Pulmonary artery endothelial cell (primary cell): ENCODE measurements at regions not wholly inside any gene's neighbourhood (a gene's known extent, or its start where the extent isn't known, plus 50 kb on each side); places are given as distances from the start of the nearest gene placed in this dataset.
"Not testable (repeated sequence)": the region's sequence is repeated elsewhere in the genome, so short reads cannot be mapped to it uniquely, and the experiment has no call there.

ENCODE experiments used
- DNase-seq: peaks from one replicate; pipeline ENCODE4 v3.0.0-alpha.2; 2011; ENCODE audit warnings: low read depth, low spot score

DNA sequence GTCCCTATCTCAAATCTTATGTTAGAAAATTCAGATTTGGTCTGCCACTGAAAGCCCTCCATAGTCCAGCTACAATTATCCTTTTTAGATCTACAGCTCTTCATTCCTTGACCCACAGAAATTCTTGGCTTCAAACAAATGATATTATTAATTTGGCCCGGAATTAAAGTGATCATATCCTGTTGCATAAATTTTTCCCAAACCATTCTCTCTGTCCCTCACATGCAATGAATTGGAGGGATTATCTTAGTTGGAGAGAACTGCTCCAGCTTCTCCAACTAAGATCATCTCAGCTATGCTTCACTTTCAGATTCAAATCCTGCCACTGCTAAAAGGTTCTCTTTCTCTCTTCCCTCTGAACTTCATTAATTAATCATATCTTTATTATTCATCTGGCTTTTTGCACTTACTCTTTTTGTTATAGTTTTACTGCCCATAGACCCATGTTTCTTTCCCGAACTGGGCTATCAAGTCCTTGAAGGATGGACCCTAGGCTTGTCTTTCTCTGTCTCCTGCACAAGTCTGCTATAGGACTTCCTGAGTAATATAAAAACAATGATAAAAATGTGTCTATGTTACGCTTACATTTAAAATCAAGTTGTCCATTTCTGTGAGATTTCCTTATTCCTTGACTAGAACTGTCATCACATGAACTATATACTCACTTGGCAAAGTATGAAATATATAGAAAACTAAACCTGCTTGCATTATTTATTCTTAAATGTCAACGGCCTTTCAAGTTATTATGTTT is 493.9 kb upstream of the MARCKS start:
- DNase-seq = no peak

DNA sequence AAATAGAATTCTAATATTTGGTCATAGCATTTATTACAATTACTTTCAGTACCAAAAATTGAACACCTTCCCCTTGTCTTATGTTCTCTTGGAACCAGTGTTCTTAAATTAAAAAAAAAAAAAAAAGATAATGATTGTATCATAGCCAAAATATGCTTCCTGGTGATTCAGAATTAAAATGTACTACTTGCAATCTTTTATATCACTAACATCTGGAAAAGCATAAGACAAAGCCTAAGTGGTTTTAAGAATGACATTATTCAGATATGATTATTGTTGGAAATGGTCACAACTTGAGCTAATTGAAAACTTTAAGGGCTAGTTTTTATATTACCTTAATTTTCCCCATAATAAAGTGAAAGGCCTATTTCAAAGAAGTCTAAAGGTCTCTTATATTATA is 493.3 kb upstream of the MARCKS start:
- no peak for DNase-seq

DNA sequence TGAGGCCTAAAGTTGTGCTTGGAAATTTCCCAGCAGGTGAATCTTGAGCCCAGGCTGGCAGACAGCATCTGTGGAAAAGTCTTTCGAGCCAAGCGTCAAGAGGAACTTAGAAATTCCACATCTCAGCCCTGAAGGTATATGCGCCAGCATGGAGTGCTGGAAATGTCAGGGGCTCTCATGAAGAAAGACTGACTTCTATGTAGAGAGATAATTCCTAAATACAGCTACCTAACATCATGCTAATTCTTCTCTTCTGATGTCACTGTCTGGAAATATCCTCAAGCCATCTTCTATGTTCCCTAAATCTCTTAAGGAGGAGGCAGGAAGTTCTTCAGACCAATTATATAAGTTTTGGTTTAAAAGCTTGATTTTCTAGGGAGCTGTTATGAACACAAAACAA is 492.4 kb upstream of the MARCKS start:
- DNase-seq = no peak

DNA sequence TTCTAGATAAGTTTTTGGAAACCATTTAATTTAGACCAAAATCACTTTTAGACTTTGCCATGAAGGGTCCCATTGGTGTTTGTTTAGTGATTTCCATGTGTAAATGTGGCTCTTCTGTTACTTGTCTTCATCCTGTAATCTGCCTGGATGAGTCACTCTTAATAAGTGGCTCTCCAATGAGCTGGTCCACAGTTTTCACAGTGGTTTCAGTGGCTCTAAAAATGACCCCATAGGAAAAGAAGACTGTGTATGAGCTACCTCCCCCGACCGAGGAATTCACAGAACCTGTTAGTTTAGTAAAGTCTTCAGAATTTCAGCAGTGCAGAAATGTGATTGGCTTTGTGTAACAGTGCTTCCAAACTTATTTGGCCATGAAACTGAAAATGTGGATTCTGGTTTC is 492.0 kb upstream of the MARCKS start:
- no peak for DNase-seq

DNA sequence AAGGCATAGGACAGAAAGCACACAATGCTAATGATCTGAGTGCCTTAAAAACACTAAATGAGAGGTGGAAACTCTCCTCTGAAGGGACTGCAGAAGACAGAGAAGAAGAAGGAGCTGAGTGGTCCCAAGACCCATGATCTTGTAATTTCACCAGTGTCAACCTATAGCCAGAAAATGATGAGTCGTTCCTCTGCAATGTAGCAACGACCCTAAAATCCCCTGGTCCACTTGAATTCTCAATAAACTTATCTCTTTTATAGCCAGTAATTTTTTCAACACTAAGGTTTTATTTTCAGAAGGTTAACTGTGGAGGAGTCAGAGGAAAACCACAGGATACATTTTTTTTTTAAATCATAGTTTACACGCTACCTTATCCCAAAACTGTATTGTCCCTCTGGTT is 490.6 kb upstream of the MARCKS start:
- DNase-seq = no peak

DNA sequence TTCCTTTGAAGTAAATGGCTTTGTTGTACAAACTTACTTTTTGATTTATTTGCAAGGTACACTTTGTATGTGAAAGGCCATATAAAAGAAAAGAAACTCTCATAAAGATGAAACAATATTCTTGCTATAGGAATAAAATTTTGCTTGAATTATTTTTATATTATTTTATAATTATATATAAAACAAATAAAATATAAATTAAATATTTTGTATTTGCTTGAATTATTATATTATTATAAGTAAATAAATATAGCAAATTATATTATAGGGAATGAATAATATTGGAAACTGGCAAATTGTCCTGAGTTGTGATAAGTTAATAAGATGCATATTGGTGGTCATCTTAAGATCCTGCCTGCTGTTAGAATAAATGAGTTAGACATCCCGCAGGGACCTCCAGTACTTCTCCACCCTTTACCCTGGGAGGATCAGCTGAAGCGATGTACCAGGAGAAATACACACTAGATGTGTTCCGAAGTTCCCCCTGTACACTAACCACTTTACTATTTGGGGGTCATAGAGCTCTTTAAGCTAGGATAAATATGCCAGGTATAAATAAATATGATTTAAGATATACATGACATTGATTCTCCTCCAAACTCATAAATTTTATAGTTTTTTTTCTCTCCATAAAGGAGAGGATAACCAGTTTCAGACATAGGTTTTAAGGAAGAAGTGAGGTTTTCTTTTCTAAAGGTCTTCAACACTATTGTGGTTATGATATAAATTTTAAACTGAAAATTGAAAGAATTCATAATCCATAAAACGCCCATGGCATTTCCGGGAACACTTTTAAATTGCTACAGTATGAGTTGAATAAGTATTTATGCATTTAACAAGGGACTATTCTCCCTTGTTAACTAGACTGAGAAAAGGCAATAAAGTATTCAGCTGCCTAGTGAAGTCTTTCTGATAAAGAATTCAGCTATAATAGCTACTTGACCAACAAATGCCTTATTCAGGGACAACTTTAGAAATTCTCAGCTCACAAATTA is 486.3 kb upstream of the MARCKS start:
- no peak for DNase-seq

DNA sequence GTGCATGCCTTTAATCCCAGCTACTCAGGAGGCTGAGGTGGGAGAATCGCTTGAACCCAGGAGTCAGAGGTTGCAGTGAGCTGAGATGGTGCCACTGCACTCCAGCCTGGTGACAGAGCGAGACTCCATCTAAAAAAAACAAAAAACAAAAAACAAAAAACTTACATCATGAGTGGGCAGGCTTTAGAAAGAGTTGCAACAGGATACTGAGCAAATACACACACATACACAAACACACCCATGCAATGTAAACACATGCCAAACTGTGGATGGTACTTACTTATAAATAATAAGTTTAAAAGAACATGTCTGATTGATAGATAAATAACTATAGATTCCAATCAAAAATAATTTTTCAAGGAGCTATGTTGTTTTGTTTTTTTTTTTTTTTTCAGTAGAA is 481.7 kb upstream of the MARCKS start:
- not testable (repeated sequence) for DNase-seq

DNA sequence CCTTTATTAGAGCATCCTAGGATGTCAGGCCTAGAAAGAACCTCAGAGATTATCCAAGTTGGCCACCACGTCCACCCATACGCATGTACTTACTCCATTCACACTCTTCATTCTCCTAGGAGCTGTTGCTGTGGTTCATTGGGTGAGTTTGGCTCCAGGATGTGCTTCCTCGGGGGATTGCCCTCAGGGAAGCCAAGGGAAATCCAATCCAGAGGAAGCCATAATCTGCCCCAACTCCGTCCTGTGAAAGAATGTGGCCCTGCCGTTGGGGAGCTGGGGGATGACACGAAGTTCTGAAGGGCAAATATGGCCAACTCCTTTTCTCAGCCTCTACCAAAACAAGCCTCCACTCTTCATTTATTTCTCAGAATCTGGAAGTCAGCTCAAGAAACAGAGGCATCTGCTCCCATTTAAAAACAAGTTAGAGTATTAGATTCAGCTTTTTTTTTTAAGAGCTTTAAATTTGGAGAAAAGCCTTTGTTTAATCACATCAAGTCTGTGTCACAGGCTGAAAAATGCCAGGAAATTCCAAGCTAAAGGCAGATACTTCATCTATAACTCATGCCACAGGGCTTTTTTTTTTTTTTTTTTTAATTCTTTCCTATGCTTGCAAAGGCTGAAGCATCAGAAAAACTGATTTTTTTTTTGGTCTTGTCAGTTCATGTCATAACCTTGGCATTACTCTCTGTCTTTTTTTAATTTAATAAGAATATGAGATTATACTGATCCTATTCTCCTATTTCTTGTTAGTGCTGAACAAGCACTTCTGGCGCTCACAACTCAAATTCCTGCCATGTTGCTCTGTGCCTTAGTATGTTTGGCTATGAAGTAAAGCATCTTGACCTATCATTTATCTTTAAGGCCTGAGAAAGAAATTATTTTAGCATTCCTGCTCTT is 480.9 kb upstream of the MARCKS start:
- peak; percentile 50 for DNase-seq

DNA sequence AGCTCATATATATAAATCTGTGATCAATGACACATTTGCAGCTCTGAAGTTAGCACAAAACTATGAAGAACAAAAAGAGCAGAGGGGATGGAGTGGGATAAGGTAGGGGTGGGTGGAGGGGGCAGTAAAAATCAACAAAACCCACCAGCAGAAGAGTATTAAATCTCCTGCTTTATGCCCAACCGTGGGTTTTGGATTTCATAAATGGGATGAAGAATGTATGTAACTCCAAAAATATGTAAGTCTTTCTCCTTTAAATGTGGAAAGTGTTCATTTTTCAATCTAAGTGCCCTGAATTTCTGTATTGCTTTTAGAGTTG is 480.3 kb upstream of the MARCKS start:
- DNase-seq = no peak

DNA sequence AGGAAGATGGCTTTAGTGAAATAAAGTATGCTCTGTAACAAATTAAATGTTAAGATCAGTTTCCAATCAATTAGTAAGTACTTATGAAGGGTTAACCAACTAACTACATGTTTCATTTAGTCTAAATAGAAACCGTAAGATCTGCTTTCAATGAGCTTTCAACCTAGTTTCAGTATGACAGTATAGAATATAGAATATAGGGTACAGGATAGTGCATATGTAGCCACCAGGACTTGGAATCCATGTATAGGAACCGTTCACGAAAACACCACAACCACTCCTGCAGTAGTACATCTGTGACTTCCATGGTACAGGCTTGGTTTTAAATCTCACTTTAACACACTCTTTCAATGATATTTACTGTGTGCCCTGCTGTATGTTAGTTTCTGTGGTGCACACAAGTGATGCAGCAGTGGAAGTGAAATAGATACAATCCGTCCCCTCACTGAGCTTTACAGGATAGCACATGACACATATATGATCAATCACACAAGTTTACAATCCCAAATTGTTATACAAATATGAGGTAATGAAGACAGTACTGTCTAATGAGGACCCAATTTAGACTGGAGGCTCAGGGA is 479.7 kb upstream of the MARCKS start:
- no peak for DNase-seq

DNA sequence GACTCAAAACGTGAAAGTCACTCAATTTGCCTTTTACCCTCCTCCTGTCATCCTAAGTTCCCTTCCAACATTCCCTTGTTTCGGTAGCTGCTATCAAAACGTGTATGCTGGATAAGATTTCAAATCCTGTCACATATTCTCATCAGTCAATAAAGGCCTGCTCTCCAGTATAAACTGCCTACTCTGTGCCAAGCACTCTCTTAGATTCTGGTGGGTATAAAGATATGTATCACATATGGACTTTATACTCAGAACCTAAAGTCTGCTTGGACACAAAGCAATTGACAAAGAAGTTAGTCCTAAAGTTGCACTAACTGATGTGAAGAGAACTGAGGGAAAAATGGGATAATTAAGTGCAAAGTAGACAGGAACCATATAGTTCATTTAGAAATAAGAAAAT is 476.6 kb upstream of the MARCKS start:
- DNase-seq = no peak

DNA sequence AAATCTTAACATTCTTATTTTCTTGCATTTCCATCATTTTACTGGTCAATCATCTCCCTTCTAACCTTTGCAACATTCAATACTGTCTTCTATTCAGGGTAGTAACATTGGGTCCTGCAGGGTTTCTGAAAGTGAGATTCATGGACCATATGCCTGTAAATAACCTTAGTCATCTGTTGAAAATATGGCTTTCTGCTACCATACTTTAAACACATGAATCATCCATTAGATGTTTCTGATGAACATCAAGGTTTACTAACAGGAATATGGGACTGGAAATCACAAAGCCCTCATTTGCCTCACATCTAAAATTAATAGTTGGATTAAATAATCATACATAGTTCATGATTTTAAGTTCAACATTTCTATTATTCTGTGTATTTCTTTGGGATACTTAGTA is 475.9 kb upstream of the MARCKS start:
- no peak for DNase-seq

DNA sequence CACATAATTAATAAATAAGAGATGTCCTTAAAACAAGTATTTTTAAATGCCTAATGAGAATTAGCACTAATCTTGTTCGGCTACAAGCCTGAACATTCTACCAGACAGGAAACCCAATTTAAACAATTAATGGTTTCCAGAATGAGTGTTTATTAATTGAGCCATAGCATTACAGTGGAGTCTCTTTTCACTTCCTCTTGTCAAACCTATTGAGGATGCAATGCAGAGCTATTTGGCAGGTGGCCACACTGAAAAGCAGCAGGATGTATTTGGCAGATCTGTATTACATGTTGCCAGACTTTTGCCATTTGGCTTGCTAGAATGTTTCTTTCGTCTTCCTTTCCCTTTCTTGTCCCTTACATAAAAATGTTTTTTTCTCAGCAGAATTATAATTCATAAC is 475.2 kb upstream of the MARCKS start:
- DNase-seq = peak; percentile 66

DNA sequence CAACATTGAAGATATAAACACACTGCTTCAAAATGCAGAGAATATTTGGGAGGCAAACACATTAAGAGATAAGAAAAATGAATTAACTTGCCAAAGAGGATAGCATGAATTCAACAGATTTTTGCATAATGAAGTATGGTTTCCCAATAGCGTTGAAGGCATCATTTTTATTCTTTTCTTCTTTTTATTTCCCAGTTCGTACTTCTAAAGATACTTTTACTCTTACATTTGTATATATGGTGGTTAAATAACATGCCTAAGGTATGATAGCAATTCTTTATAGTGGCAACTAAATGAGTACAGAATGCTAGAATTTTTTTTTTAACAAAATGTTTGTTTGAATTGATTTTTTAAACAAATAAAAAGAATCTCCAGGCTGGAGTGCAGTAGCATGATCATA is 473.4 kb upstream of the MARCKS start:
- DNase-seq = no peak

DNA sequence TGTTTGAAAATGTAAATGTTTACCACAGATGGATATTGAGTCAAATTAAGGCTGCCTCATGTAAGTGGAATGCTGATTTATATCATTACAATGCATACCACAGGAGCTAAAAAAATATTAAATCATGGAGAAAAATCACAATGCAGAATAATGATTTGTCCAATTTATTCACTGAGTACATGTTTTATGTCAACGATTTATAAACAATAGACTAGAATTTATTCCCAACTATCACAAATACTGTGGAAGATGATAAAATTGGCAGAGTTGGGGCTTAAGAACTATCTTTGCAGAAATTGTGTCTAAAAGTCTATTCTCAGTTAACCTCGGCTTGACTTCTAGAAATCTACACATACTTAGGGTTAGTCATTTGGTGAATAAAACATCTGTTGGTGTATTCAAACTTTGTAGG is 472.1 kb upstream of the MARCKS start:
- no peak for DNase-seq

DNA sequence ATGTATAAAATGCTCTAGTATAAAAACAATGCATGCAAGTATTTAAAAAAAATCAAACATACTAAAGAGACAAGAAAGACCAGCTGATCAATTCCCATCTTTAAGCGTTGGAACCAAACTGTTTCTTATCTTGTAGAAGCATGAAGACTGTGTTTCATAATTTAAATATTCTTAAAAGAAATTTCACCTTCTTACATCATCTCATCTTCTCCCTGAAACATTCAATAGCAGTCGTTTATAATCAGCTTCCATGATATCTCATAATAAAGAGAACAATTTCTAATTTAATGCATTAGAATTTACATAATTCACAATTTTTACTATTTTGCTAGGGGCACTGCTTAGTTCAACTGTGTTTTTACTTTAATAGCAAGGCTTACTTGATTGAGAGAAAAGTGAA is 468.1 kb upstream of the MARCKS start:
- no peak for DNase-seq

DNA sequence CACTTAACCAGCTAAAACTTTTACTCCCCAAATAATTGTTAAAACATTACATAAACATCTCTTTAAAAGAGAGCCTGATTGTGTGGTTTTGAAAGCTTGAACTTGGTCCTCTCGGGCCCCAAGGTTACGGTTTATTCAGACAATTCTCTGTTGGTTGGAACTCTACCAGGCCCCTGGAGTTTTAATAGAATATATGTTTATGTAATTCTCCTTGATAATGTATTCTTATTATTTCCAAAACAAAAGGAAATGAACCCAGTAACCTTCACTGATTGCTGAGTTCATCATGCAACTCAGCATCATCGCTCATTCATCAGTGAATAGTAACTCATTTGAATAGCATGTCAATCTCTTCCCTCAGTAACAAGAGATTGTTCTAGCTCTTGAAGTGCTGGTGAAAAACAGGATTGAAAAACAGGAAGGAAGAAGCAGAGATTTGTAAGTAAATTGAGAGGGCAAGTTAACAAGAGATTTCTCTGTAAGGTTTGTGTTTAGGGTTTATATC is 464.5 kb upstream of the MARCKS start:
- no peak for DNase-seq

DNA sequence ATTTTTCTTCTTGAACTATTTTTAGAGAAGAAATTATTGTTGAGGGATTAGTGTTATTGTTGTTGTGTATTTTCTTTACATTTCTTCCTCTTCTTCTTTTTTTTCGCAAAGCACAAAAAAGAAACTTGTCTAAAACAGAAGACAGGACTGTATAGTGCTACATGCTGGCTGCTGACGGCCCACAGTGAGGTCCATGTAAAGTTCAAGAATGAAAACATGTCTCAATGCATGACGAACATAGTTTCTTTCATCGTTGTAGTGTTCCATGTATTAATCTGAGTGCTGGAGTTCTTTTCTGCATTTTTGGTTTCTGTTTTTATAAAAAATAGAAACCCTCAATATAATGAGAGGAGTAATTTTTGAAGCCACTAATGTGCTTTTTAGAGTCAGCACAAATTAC is 462.9 kb upstream of the MARCKS start:
- no peak for DNase-seq

DNA sequence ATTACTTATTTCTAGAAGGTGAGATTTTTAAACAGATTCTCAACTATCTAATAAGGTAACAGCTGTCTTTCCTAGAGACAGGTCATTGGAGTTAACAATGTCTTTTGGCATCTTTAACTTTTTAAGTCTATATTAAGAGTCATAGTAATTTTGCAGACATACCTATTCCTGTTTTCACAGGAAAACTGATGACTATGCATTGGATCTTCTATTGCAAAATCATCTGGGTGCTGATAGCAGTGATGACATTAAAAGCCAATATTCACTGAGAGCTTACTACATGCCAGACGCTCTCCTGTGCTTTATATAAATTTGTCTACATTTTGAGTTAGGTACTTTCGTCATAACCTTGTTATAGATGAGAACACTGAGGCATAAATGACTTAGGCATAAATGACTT is 462.4 kb upstream of the MARCKS start:
- DNase-seq = no peak

DNA sequence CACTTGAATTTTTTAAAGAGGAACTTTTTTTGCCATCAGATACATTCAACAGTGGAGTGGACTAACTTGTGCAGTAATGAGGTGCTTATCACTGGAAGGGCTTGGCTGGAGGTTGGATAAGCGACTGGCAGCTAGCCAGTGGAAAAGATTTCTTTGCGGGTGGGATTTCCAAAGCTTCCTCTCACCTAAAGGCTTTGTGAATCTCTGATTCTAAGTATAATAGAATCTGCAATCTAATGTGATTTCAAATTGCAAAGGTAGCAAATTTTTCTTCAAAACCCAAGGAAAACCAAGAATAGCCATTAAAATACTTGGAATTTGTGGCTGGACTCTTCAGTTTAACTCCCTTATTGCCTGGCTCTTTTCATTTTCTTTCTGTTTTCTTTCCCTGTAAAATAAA is 460.4 kb upstream of the MARCKS start:
- no peak for DNase-seq

DNA sequence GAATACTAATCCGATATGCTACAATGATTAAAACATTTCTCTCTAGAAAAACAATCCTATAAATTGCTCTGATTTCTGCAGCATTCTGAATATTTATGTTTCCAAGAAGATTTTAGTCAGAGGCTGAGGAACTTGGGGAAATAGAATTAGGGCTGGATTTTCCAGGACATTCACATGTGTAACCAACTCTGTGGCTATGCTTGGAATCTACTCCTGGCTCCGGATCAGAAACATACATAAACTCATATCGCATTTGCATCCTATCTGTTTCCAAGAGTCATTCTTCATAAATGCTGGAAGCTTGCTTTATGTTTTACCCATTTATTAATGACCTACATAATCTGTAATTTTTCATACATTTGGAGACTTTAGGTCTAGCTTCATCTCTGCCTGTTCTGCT is 459.9 kb upstream of the MARCKS start:
- DNase-seq = no peak
